Prostate gland (tissue), 2 donors: ENCODE measurements at regions not wholly inside any gene's neighbourhood (a gene's known extent, or its start where the extent isn't known, plus 50 kb on each side); places are given as distances from the start of the nearest gene placed in this dataset.

Experiments
- DNase-seq: peaks from one replicate; pipeline ENCODE4 v3.0.0-alpha.2; 2019; ENCODE audit warnings: low spot score
- H3K27ac ChIP-seq, 2 donors: fragments of 200-600 bp; sonication (generic); 2 replicates each; pipeline ENCODE4 v1.5.1; 2017 to 2019
- H3K27me3 ChIP-seq: fragments of 200-600 bp; sonication (generic); replicated peaks from 2 replicates; pipeline ENCODE4 v1.5.1; 2019; ENCODE audit not compliant: insufficient read depth
- H3K36me3 ChIP-seq, 2 donors: fragments of 200-600 bp; sonication (generic); 1 replicate in 1 of 2; 2 replicates in 1 of 2; pipeline versions ENCODE4 v1.5.1 to v1.8.1; 2017 to 2019
- H3K4me1 ChIP-seq: fragments of 200-600 bp; sonication (generic); replicated peaks from 2 replicates; pipeline ENCODE4 v1.5.1; 2019
- H3K4me3 ChIP-seq, 2 donors: fragments of 200-600 bp; sonication (generic); 2 replicates each; pipeline ENCODE4 v1.5.1; 2017 to 2019
- H3K9me3 ChIP-seq: fragments of 200-600 bp; sonication (generic); 2 replicates; pipeline ENCODE4 v1.5.1; 2017
- CTCF ChIP-seq, 4 experiments: fragments of 200-600 bp in 2 of 4; fragments of 450-650 bp in 2 of 4; sonication (generic) in 2 of 4; IDR thresholded peaks; 1 replicate in 3 of 4; 2 replicates in 1 of 4; pipeline ENCODE4 v1.5.1; 2016 to 2019; ENCODE audit warnings: antibody characterized with exemption in 4 of 4, mild to moderate bottlenecking in 2 of 4, moderate library complexity in 2 of 4
- POLR2A ChIP-seq: fragments of 450-650 bp; IDR thresholded peaks from one replicate; pipeline ENCODE4 v1.6.1; 2016; ENCODE audit warnings: antibody characterized with exemption, mild to moderate bottlenecking
- POLR2AphosphoS5 ChIP-seq: sonication (generic); formaldehyde crosslinking; IDR thresholded peaks from one replicate; pipeline ENCODE4 v1.6.1; 2017; ENCODE audit warnings: antibody characterized with exemption
- WGBS: methylation state at CpG from one replicate; pipeline ENCODE4 v1.1.5; 2018; 5-methylcytosine and 5-hydroxymethylcytosine counted together
- intact Hi-C: fragments of 100-400 bp; cut with DNase I; formaldehyde crosslinking; loops from one replicate; pipeline ENCODE4 v1.14.2; 2022

- H3K36me3 ChIP-seq: no peaks in the 10 kb centered on the region
- H3K9me3 ChIP-seq: no peaks in the 10 kb centered on the region
- H3K27me3 ChIP-seq: no peaks in the 10 kb centered on the region
- H3K4me3 ChIP-seq: no peak overlapping the region
- no peaks in the 10 kb centered on the region for H3K4me1 ChIP-seq
- WGBS: 84% methylated on average over 11 of the region's 11 CpGs
- no peak overlapping the region for H3K27ac ChIP-seq
- TF ChIP-seq CTCF (IDR thresholded peaks at IDR 0.05) (no peak), POLR2A (no peak), POLR2AphosphoS5 (no peak)
- DNase-seq: no peak
- intact Hi-C loops: no loop called here
Measured at GRCh38 chr3:13189639-13190377, 116.6 kb upstream of the IQSEC1 start.

GRCh38 chr3:13188975-13189374 is 115.7 kb upstream of the IQSEC1 start:
- 100% methylated on average over 1 of the region's 1 CpG for WGBS
- no peak for DNase-seq
- H3K27ac ChIP-seq: no peak overlapping the region

GRCh38 chr3:13188181-13188779 is 115.1 kb upstream of the IQSEC1 start:
- H3K36me3 ChIP-seq: no peaks in the 10 kb centered on the region
- TF ChIP-seq CTCF (IDR thresholded peaks at IDR 0.05) (no peak), POLR2AphosphoS5 (no peak), POLR2A (no peak)
- H3K4me3 ChIP-seq: no peak overlapping the region
- 88% methylated on average over 4 of the region's 4 CpGs for WGBS
- no peak for DNase-seq
- H3K27me3 ChIP-seq: no peaks in the 10 kb centered on the region
- H3K27ac ChIP-seq: no peak overlapping the region
- H3K4me1 ChIP-seq: no peaks in the 10 kb centered on the region
- intact Hi-C loops: no loop called here
- no peaks in the 10 kb centered on the region for H3K9me3 ChIP-seq

More at GRCh38 chr3:13188975-13189374, 115.7 kb upstream of the IQSEC1 start:
- H3K27me3 ChIP-seq: no peaks in the 10 kb centered on the region
- H3K4me1 ChIP-seq: no peaks in the 10 kb centered on the region
- H3K36me3 ChIP-seq: no peaks in the 10 kb centered on the region
- no peak overlapping the region for H3K4me3 ChIP-seq
- intact Hi-C loops: no loop called here
- TF ChIP-seq CTCF (IDR thresholded peaks at IDR 0.05) (no peak), POLR2AphosphoS5 (no peak)
- H3K9me3 ChIP-seq: no peaks in the 10 kb centered on the region

GRCh38 chr3:13187593-13187992 is 114.4 kb upstream of the IQSEC1 start:
- Histone ChIP-seq H3K27me3 (no peaks in the 10 kb centered on the region), H3K27ac (no peak overlapping the region), H3K4me1 (no peaks in the 10 kb centered on the region), H3K36me3 (no peaks in the 10 kb centered on the region), H3K4me3 (no peak overlapping the region), H3K9me3 (no peaks in the 10 kb centered on the region)
- intact Hi-C loops: no loop called here
- DNase-seq: no peak
- 100% methylated on average over 2 of the region's 2 CpGs for WGBS
- TF ChIP-seq CTCF (IDR thresholded peaks at IDR 0.05): no peak
- TF ChIP-seq POLR2A: no peak
- TF ChIP-seq POLR2AphosphoS5: no peak

GRCh38 chr3:13186435-13186815 is 113.2 kb upstream of the IQSEC1 start:
- Histone ChIP-seq H3K4me1 (no peaks in the 10 kb centered on the region), H3K9me3 (no peaks in the 10 kb centered on the region), H3K36me3 (no peaks in the 10 kb centered on the region), H3K4me3 (no peak overlapping the region), H3K27ac (no peak overlapping the region), H3K27me3 (no peaks in the 10 kb centered on the region)
- 62% methylated on average over 9 of the region's 9 CpGs for WGBS
- DNase-seq: no peak
- intact Hi-C loops: no loop called here
- no peak for TF ChIP-seq POLR2AphosphoS5
- TF ChIP-seq POLR2A: no peak
- TF ChIP-seq CTCF (IDR thresholded peaks at IDR 0.05): no peak
